ENCODE measurements at regions not wholly inside any gene's neighbourhood (a gene's known extent, or its start where the extent isn't known, plus 50 kb on each side); places are given as distances from the start of the nearest gene placed in this dataset.
"Not testable (repeated sequence)": the region's sequence is repeated elsewhere in the genome, so short reads cannot be mapped to it uniquely, and the experiment has no call there.

GRCh38 chr5:96203761-96204160, 229.3 kb downstream of the PCSK1 start:
- DNase-seq (ENCODE audit: low read depth) = no peak

GRCh38 chr5:96201503-96201902, 231.5 kb downstream of the PCSK1 start:
- DNase-seq (ENCODE audit: low read depth) = no peak

- DNase-seq (ENCODE audit: low read depth) = no peak
These were observed 232.4 kb downstream of the PCSK1 start for GRCh38 chr5:96200641-96201040.

GRCh38 chr5:96199713-96200183, 233.3 kb downstream of the PCSK1 start:
- no peak for DNase-seq (ENCODE audit: low read depth)

GRCh38 chr5:96198356-96199058, 234.5 kb downstream of the PCSK1 start:
- no peak for DNase-seq (ENCODE audit: low read depth)

GRCh38 chr5:96197767-96198166, 235.3 kb downstream of the PCSK1 start:
- DNase-seq (ENCODE audit: low read depth) = not testable (repeated sequence)

- no peak for DNase-seq (ENCODE audit: low read depth)
These were observed 235.7 kb upstream of the ELL2 start for GRCh38 chr5:96197347-96197746.

GRCh38 chr5:96196890-96197289, 235.2 kb upstream of the ELL2 start:
- no peak for DNase-seq (ENCODE audit: low read depth)

GRCh38 chr5:96196407-96196806, 234.8 kb upstream of the ELL2 start:
- no peak for DNase-seq (ENCODE audit: low read depth)

GRCh38 chr5:96195123-96195522, 233.5 kb upstream of the ELL2 start:
- no peak for DNase-seq (ENCODE audit: low read depth)

GRCh38 chr5:96194593-96194992, 232.9 kb upstream of the ELL2 start:
- no peak for DNase-seq (ENCODE audit: low read depth)

GRCh38 chr5:96193946-96194345, 232.3 kb upstream of the ELL2 start:
- no peak for DNase-seq (ENCODE audit: low read depth)

GRCh38 chr5:96189987-96190386, 228.3 kb upstream of the ELL2 start:
- no peak for DNase-seq (ENCODE audit: low read depth)

GRCh38 chr5:96189028-96189826, 227.6 kb upstream of the ELL2 start:
- DNase-seq (ENCODE audit: low read depth) = no peak

- DNase-seq (ENCODE audit: low read depth) = no peak
These were observed 225.8 kb upstream of the ELL2 start for GRCh38 chr5:96187309-96188027.

GRCh38 chr5:96184510-96184909, 222.9 kb upstream of the ELL2 start:
- DNase-seq (ENCODE audit: low read depth) = not testable (repeated sequence)

- DNase-seq (ENCODE audit: low read depth) = no peak
These were observed 219.2 kb upstream of the ELL2 start for GRCh38 chr5:96180684-96181435.

- peak; percentile 67 for DNase-seq (ENCODE audit: low read depth)
These were observed 215.7 kb upstream of the ELL2 start for GRCh38 chr5:96177303-96177869.

- DNase-seq (ENCODE audit: low read depth) = no peak
These were observed 214.4 kb upstream of the ELL2 start for GRCh38 chr5:96176022-96176421.

GRCh38 chr5:96175090-96175489, 213.4 kb upstream of the ELL2 start:
- no peak for DNase-seq (ENCODE audit: low read depth)

- DNase-seq (ENCODE audit: low read depth) = no peak
These were observed 211.7 kb upstream of the ELL2 start for GRCh38 chr5:96173366-96173765.

GRCh38 chr5:96172436-96172835, 210.8 kb upstream of the ELL2 start:
- DNase-seq (ENCODE audit: low read depth) = peak; percentile 68
